Lower lobe of right lung (tissue), 2 donors: ENCODE measurements at regions not wholly inside any gene's neighbourhood (a gene's known extent, or its start where the extent isn't known, plus 50 kb on each side); places are given as distances from the start of the nearest gene placed in this dataset.

Experiments
- ATAC-seq, 2 donors: fragments of 200-7000 bp; cut with Tn5 transposase; one replicate each; pipeline ENCODE4 v1.9.1; 2020 to 2022; ENCODE audit warnings: mild to moderate bottlenecking in 2 of 2, moderate library complexity in 2 of 2
- DNase-seq: peaks from one replicate; pipeline ENCODE4 v3.0.0-alpha.2; 2020
- H3K27ac ChIP-seq: fragments of 200-600 bp; one replicate; pipeline ENCODE4 v1.8.0; 2022
- H3K27me3 ChIP-seq: fragments of 200-600 bp; one replicate; pipeline ENCODE4 v1.8.0; 2022; ENCODE audit warnings: low read depth
- H3K36me3 ChIP-seq: fragments of 200-600 bp; one replicate; pipeline ENCODE4 v1.8.0; 2022; ENCODE audit warnings: mild to moderate bottlenecking
- H3K4me1 ChIP-seq: fragments of 200-600 bp; one replicate; pipeline ENCODE4 v1.8.0; 2022
- H3K4me3 ChIP-seq: fragments of 200-600 bp; one replicate; pipeline ENCODE4 v1.8.0; 2022; ENCODE audit warnings: mild to moderate bottlenecking
- H3K9me3 ChIP-seq: fragments of 200-600 bp; one replicate; pipeline ENCODE4 v1.8.0; 2022
- CTCF ChIP-seq: fragments of 200-600 bp; IDR thresholded peaks from one replicate; pipeline ENCODE4 v1.8.0; 2022; ENCODE audit warnings: antibody characterized with exemption, mild to moderate bottlenecking
- intact Hi-C: fragments of 100-400 bp; cut with DNase I; formaldehyde crosslinking; loops from one replicate; pipeline ENCODE4 v1.11.0; 2022
- donor health status: DM: no; HTN: yes; CAD: no; lungs with severe emphysema.

GRCh38 chr7:17406738-17407137, 108.3 kb downstream of the AHR start:
- intact Hi-C loops: no loop called here
- Histone ChIP-seq H3K27me3 (no peaks in the 10 kb centered on the region), H3K4me1 (peaks cover 28% of the 10 kb centered on the region), H3K4me3 (no peak overlapping the region), H3K9me3 (no peaks in the 10 kb centered on the region), H3K27ac (no peak overlapping the region), H3K36me3 (no peaks in the 10 kb centered on the region)
- no peak for ATAC-seq
- DNase-seq: no peak
- TF ChIP-seq CTCF: no peak

- Histone ChIP-seq H3K9me3 (no peaks in the 10 kb centered on the region), H3K27me3 (no peaks in the 10 kb centered on the region), H3K4me1 (peaks cover 28% of the 10 kb centered on the region), H3K36me3 (no peaks in the 10 kb centered on the region), H3K4me3 (no peak overlapping the region), H3K27ac (no peak overlapping the region)
- intact Hi-C loops: no loop called here
- ATAC-seq: no peak
- no peak for DNase-seq
- no peak for TF ChIP-seq CTCF
Observed at GRCh38 chr7:17407229-17407628, 108.8 kb downstream of the AHR start.

GRCh38 chr7:17408245-17408903, 109.9 kb downstream of the AHR start:
- Histone ChIP-seq H3K4me3 (no peak overlapping the region), H3K4me1 (peaks cover 28% of the 10 kb centered on the region), H3K27me3 (no peaks in the 10 kb centered on the region), H3K9me3 (no peaks in the 10 kb centered on the region), H3K27ac (no peak overlapping the region), H3K36me3 (no peaks in the 10 kb centered on the region)
- DNase-seq (peak; percentile 52), ATAC-seq (peak; percentile 95 to 98)
- TF ChIP-seq CTCF: no peak
- intact Hi-C loops: no loop called here

GRCh38 chr7:17408904-17409290, 110.4 kb downstream of the AHR start:
- intact Hi-C loops: no loop called here
- Histone ChIP-seq H3K27me3 (no peaks in the 10 kb centered on the region), H3K4me1 (peaks cover 28% of the 10 kb centered on the region), H3K36me3 (no peaks in the 10 kb centered on the region), H3K27ac (no peak overlapping the region), H3K4me3 (no peak overlapping the region), H3K9me3 (no peaks in the 10 kb centered on the region)
- TF ChIP-seq CTCF: no peak
- ATAC-seq (no peak), DNase-seq (no peak)

GRCh38 chr7:17411922-17412321, 113.5 kb downstream of the AHR start:
- TF ChIP-seq CTCF: no peak

More at GRCh38 chr7:17411922-17412321, 113.5 kb downstream of the AHR start:
- intact Hi-C loops: no loop called here
- no peaks in the 10 kb centered on the region for H3K36me3 ChIP-seq
- DNase-seq: no peak
- no peaks in the 10 kb centered on the region for H3K27me3 ChIP-seq
- ATAC-seq: no peak
- no peak overlapping the region for H3K4me3 ChIP-seq
- no peaks in the 10 kb centered on the region for H3K9me3 ChIP-seq
- peaks cover 21% of the 10 kb centered on the region for H3K4me1 ChIP-seq
- no peak overlapping the region for H3K27ac ChIP-seq
